Activated CD8-positive, alpha-beta memory T cell treated with anti-CD3 and anti-CD28 coated beads, Interleukin-2, amount 10 ng/mL, durations not matched to agents 7 days and 5 days (primary cell): ENCODE measurements at regions not wholly inside any gene's neighbourhood (a gene's known extent, or its start where the extent isn't known, plus 50 kb on each side); places are given as distances from the start of the nearest gene placed in this dataset.

Experiments used
- ATAC-seq: fragments of 150-1000 bp; cut with Tn5 transposase; one replicate; pipeline ENCODE4 v1.10.0; 2021; ENCODE audit warnings: moderate library complexity
- CTCF ChIA-PET: fragments of 350-600 bp; sonication (Branson Sonifier 250); formaldehyde crosslinking; loops from one replicate; lab custom pipeline; 2021; ENCODE audit warnings: antibody characterized with exemption; lab: Charles Lee
- DNase-seq: peaks from one replicate; pipeline ENCODE4 v3.0.0-alpha.2; 2020
- H3K27ac Mint-ChIP-seq: one replicate; pipeline ENCODE4 v1.8.0; 2021; ENCODE audit warnings: mild to moderate bottlenecking, mixed read lengths
- H3K27me3 Mint-ChIP-seq: one replicate; pipeline ENCODE4 v1.8.0; 2021; ENCODE audit warnings: mixed read lengths
- H3K36me3 Mint-ChIP-seq: one replicate; pipeline ENCODE4 v1.8.0; 2021; ENCODE audit warnings: mild to moderate bottlenecking, mixed read lengths
- H3K4me1 Mint-ChIP-seq: one replicate; pipeline ENCODE4 v1.8.0; 2021; ENCODE audit warnings: mixed read lengths
- H3K4me3 Mint-ChIP-seq: one replicate; pipeline ENCODE4 v1.8.0; 2021; ENCODE audit warnings: mild to moderate bottlenecking, moderate library complexity, mixed read lengths
- H3K9me3 Mint-ChIP-seq: one replicate; pipeline ENCODE4 v1.8.0; 2022; ENCODE audit warnings: low read depth, mixed read lengths

DNA sequence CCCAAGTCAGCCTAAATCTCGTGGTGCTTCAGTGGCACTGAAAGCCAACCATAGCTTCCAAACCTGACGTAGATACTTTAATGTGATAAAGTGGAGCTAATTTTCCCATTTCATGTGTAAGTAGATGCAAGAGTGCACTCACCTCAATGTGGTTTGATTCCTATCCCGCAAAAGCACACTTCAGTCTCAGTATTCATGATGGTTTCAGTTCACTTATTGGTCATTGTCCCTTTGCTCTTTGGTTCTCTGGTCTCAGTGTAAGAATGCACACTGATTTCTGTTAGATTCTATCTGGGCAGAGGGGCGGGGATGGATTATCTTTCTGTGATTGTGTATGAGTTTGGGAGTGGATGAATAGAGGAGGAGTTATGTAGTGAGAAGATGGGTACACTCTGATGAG is 340.6 kb downstream of the KCNRG start:
- DNase-seq (peak; percentile 45), ATAC-seq (peak; percentile 51)
- peaks cover 49% of the 10 kb centered on the region for H3K4me1 Mint-ChIP-seq
- no peak overlapping the region for H3K27ac Mint-ChIP-seq
- CTCF ChIA-PET: interaction anchor here (0.6 to 1.3 kb wide), 2 partner anchors 9 to 381 kb away, joined by 3 to 4 read pairs; no protein-coding TSS in a partner anchor
- peaks cover 3% of the 10 kb centered on the region for H3K36me3 Mint-ChIP-seq
- no peak overlapping the region for H3K4me3 Mint-ChIP-seq
- H3K9me3 Mint-ChIP-seq: no peaks in the 10 kb centered on the region
- peaks cover 57% of the 10 kb centered on the region for H3K27me3 Mint-ChIP-seq

GRCh38 chr13:50357136-50357535 is 341.9 kb downstream of the KCNRG start:
- Mint-ChIP-seq H3K27me3 (peaks cover 55% of the 10 kb centered on the region), H3K36me3 (peaks cover 6% of the 10 kb centered on the region), H3K4me1 (peaks cover 61% of the 10 kb centered on the region), H3K9me3 (no peaks in the 10 kb centered on the region), H3K27ac (no peak overlapping the region), H3K4me3 (no peak overlapping the region)
- no peak for DNase-seq
- ATAC-seq: no peak
- CTCF ChIA-PET: no interaction called here

DNA sequence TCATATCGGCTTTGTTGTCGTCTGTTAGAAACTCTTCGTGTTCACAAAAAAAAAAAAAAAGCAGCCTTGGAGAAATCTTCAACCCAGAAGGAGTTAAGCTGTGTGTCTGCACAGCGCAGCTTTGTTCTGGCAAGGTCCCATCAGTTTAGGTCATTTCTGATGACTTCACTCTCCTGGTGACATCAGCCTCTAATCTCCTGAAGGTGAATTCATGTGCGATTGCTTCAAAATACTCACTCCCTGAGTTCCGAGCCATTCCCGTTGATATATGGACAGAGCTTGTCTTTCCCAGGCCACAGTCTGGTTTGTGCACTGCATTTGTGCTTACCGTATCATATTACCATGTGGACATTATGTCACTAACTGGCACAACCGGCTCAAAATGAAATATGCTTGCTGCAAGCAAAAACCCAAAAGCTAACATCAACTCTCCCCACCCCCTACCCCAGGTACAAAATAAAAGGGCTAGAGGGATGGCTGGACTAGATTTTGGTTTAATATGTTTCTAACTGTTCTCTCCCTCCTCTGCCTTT is 342.4 kb downstream of the KCNRG start:
- Mint-ChIP-seq H3K36me3 (peaks cover 6% of the 10 kb centered on the region), H3K9me3 (no peaks in the 10 kb centered on the region), H3K27me3 (peaks cover 58% of the 10 kb centered on the region), H3K4me1 (peaks cover 63% of the 10 kb centered on the region), H3K4me3 (no peak overlapping the region), H3K27ac (no peak overlapping the region)
- no peak for ATAC-seq
- CTCF ChIA-PET: no interaction called here
- no peak for DNase-seq

DNA sequence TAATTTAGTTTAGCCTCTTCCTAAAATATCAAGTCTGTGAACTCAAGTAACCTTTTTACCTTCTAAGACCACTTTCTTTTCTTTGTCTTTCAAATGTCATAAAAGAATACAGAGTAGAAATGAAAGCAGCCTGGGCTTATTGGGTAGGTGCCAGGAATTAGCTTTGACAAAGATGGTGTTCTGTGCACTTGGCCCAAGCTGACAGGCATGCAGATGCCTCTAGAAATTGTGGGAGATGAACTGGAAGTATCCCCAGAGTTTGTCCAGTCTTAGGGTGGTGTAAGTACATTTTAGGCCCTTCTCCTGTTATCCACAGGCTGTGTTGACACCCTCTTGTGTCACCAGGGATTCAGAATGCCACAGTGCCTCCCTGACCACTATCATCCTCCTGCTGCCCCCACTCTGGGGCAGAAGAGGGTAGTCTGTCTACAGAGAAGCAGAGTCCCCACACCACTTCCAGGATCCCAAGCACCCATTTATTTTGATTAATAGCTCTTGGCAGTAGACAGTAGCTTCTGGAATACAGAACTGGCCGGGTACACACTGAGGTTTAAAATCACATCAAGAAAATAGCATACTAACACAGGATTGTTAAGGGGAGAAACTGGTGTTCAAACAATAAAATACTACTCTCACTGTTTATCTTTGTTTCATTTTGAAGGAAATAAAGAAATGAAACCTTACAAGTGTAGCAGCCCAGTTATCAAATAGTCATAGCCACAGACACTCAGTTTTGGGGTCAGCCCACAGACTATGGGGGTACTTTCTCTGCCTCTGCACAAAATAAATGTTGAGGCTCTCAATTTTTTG is 343.2 kb downstream of the KCNRG start:
- no peaks in the 10 kb centered on the region for H3K9me3 Mint-ChIP-seq
- peaks cover 59% of the 10 kb centered on the region for H3K4me1 Mint-ChIP-seq
- peaks cover 6% of the 10 kb centered on the region for H3K36me3 Mint-ChIP-seq
- DNase-seq: no peak
- H3K4me3 Mint-ChIP-seq: no peak overlapping the region
- H3K27ac Mint-ChIP-seq: no peak overlapping the region
- CTCF ChIA-PET: no interaction called here
- no peak for ATAC-seq
- peaks cover 53% of the 10 kb centered on the region for H3K27me3 Mint-ChIP-seq

GRCh38 chr13:50359041-50359367 is 343.8 kb downstream of the KCNRG start:
- Mint-ChIP-seq H3K4me1 (peaks cover 54% of the 10 kb centered on the region), H3K27ac (no peak overlapping the region), H3K27me3 (peaks cover 51% of the 10 kb centered on the region), H3K4me3 (no peak overlapping the region), H3K36me3 (peaks cover 7% of the 10 kb centered on the region), H3K9me3 (no peaks in the 10 kb centered on the region)
- no peak for ATAC-seq
- CTCF ChIA-PET: no interaction called here
- DNase-seq: no peak

DNA sequence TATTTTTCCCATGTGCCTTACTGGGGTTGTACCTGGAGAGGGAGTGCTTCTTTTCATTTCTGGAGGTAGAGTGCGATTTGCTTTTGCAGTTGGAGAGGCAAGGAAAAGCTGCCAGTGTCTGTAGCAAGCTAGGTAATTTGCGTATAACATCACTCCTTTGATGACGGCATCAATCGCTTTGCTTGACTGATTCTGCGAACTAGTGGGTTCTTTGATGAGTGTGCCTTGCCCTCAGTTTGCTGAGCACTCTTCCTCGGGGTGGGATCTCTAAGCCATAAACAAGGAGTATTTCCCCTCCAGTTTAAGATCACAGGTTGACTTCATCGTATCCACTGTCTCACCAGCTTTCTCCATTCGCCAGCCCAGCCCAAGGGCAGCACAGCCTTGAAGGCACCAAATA is 344.5 kb downstream of the KCNRG start:
- no peak for ATAC-seq
- no peak overlapping the region for H3K27ac Mint-ChIP-seq
- H3K9me3 Mint-ChIP-seq: no peaks in the 10 kb centered on the region
- peaks cover 53% of the 10 kb centered on the region for H3K4me1 Mint-ChIP-seq
- no peak overlapping the region for H3K4me3 Mint-ChIP-seq
- peaks cover 9% of the 10 kb centered on the region for H3K36me3 Mint-ChIP-seq
- CTCF ChIA-PET: interaction anchor here (1.5 kb wide), 1 partner anchor 11 kb away, joined by 3 read pairs; no protein-coding TSS in a partner anchor
- peaks cover 52% of the 10 kb centered on the region for H3K27me3 Mint-ChIP-seq
- DNase-seq: no peak

- no peak overlapping the region for H3K4me3 Mint-ChIP-seq
- no peak overlapping the region for H3K27ac Mint-ChIP-seq
- CTCF ChIA-PET: interaction anchor here (1.1 to 1.5 kb wide), 2 partner anchors 10 to 554 kb away, joined by 3 read pairs; no protein-coding TSS in a partner anchor
- ATAC-seq (no peak), DNase-seq (no peak)
- H3K36me3 Mint-ChIP-seq: peaks cover 9% of the 10 kb centered on the region
- no peaks in the 10 kb centered on the region for H3K9me3 Mint-ChIP-seq
- H3K27me3 Mint-ChIP-seq: peaks cover 50% of the 10 kb centered on the region
- peaks cover 55% of the 10 kb centered on the region for H3K4me1 Mint-ChIP-seq
Observed at GRCh38 chr13:50360637-50361036, 345.4 kb downstream of the KCNRG start.

- Mint-ChIP-seq H3K27ac (peak overlapping the region; percentile 3), H3K27me3 (peaks cover 50% of the 10 kb centered on the region), H3K4me1 (peaks cover 55% of the 10 kb centered on the region), H3K4me3 (no peak overlapping the region), H3K36me3 (peaks cover 7% of the 10 kb centered on the region), H3K9me3 (no peaks in the 10 kb centered on the region)
- DNase-seq (no peak), ATAC-seq (no peak)
- CTCF ChIA-PET: interaction anchor here (1.1 to 1.5 kb wide), 2 partner anchors 9 to 554 kb away, joined by 3 read pairs; no protein-coding TSS in a partner anchor
Observed at GRCh38 chr13:50361282-50361681, 346.0 kb downstream of the KCNRG start.

- peaks cover 63% of the 10 kb centered on the region for H3K4me1 Mint-ChIP-seq
- CTCF ChIA-PET: interaction anchor here (1.1 to 1.9 kb wide), 3 partner anchors 121 to 546 kb away, joined by 3 to 8 read pairs (median 7); no protein-coding TSS in a partner anchor
- H3K27ac Mint-ChIP-seq: peak overlapping the region; percentile 82
- H3K4me3 Mint-ChIP-seq: peak overlapping the region; percentile 68
- ATAC-seq (peak; percentile 77), DNase-seq (peak; percentile 86)
- peaks cover 25% of the 10 kb centered on the region for H3K36me3 Mint-ChIP-seq
- H3K27me3 Mint-ChIP-seq: peaks cover 62% of the 10 kb centered on the region
- H3K9me3 Mint-ChIP-seq: no peaks in the 10 kb centered on the region
Observed at GRCh38 chr13:50365408-50366391, 350.5 kb downstream of the KCNRG start.

- Mint-ChIP-seq H3K4me1 (peaks cover 57% of the 10 kb centered on the region), H3K9me3 (no peaks in the 10 kb centered on the region), H3K36me3 (peaks cover 25% of the 10 kb centered on the region), H3K27me3 (peaks cover 62% of the 10 kb centered on the region), H3K4me3 (peak overlapping the region; percentile 68), H3K27ac (peak overlapping the region; percentile 82)
- CTCF ChIA-PET: interaction anchor here (1.1 to 1.9 kb wide), 3 partner anchors 122 to 545 kb away, joined by 3 to 8 read pairs (median 7); no protein-coding TSS in a partner anchor
- DNase-seq (peak; percentile 82), ATAC-seq (peak; percentile 82)
Observed at GRCh38 chr13:50366488-50367174, 351.4 kb downstream of the KCNRG start.

GRCh38 chr13:50369646-50370045 is 354.4 kb downstream of the KCNRG start:
- ATAC-seq: no peak
- Mint-ChIP-seq H3K4me1 (peaks cover 50% of the 10 kb centered on the region), H3K27ac (no peak overlapping the region), H3K36me3 (peaks cover 20% of the 10 kb centered on the region), H3K9me3 (no peaks in the 10 kb centered on the region), H3K4me3 (no peak overlapping the region), H3K27me3 (peaks cover 67% of the 10 kb centered on the region)
- DNase-seq: no peak
- CTCF ChIA-PET: no interaction called here

DNA sequence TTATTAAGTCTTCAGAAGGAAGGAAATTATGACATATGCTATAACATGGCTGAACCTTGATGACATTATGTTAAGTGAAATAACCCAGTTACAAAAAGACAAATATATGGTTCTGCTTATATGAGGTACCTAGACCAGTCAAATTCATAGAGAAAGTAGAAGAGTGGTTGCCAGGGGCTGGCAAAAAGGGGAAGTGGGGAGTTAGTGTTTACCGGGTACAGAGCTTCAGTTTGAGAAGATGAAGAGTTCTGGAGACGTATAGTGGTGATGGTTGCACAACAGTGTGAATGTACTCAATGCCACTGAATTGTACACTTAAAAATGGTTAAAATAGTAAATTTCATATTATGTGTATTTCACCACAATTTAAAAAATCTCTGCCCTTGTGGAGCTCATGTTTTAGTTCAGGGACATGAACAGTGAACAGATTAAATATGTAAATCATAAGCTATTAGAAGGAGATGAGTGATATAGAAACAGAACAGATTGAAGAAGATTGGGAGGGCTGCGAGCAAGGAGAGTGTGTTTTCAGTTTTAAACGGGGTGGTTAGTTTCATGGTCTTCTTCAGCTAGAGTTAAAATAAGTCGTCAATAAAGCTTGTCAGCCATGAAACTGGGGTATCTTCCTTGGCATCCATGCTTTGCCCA is 355.2 kb downstream of the KCNRG start:
- no peak for DNase-seq
- Mint-ChIP-seq H3K36me3 (peaks cover 20% of the 10 kb centered on the region), H3K27me3 (peaks cover 64% of the 10 kb centered on the region), H3K4me3 (no peak overlapping the region), H3K9me3 (no peaks in the 10 kb centered on the region), H3K27ac (no peak overlapping the region), H3K4me1 (peaks cover 42% of the 10 kb centered on the region)
- ATAC-seq: no peak
- CTCF ChIA-PET: interaction anchor here (0.8 kb wide), 1 partner anchor 10 kb away, joined by 3 read pairs; no protein-coding TSS in a partner anchor
